GM19324 (cell line): ENCODE measurements at regions not wholly inside any gene's neighbourhood (a gene's known extent, or its start where the extent isn't known, plus 50 kb on each side); places are given as distances from the start of the nearest gene placed in this dataset.

ENCODE experiments used
- ATAC-seq: cut with Tn5 transposase; IDR thresholded peaks from one replicate; pipeline ENCODE4 v1.9.1; 2021; ENCODE audit warnings: mild to moderate bottlenecking, moderate library complexity; ENCODE audit not compliant: unreplicated experiment, low FRiP score

DNA sequence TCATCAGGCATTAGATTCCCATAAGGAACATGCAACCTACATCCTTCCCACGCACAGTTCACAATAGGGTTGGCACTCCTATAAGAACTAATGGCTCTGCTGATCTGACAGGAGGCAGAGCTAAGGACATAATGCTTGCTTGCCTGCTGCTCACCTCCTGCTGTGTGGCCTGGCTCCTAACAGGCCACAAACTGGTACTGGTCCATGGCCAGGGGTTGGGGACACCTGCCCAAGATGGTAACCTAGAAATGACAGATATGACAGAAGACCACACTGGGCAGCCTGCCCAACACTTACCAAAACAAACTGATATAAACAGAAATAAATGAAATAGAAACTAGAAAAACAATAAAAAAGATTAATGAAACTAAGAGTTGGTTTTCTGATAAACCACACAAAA is 325.6 kb downstream of the SEC23A start:
- no peak for ATAC-seq

DNA sequence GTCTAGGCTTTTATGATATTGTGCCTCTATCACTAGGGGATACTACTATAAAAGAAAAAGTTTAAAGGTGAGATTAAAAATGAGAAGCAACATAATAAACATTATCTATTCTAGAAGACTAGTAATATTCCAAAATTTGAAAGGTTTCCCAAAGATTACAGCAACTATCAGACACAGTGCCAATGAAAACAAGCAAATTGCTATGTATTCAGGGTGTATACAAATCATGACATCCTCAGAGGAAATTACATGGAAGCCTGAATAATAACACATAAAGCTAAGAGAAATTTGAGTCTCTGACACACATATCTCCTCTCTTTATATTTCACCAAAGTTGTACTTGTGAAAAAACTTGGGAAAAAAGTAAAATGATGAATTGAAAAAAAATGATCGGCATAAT is 327.0 kb downstream of the SEC23A start:
- no peak for ATAC-seq

DNA sequence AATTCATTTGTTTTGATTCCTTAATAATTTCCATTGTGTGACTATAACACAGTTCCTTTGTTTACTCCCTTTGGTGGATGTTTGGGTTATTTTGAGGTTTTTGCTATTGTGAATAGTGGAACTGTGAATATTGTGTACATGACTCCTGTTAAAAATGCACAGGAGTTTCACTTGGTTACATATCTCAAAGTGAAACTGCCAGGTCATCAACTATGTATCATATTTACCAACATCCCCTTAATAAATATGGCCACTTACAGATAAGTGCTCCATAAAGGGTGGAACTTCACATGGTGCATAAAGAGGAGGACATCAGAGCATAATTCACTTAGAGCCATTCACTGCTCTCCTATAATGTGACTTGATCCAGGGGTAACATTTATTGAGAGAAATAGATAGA is 328.9 kb downstream of the SEC23A start:
- no peak for ATAC-seq

DNA sequence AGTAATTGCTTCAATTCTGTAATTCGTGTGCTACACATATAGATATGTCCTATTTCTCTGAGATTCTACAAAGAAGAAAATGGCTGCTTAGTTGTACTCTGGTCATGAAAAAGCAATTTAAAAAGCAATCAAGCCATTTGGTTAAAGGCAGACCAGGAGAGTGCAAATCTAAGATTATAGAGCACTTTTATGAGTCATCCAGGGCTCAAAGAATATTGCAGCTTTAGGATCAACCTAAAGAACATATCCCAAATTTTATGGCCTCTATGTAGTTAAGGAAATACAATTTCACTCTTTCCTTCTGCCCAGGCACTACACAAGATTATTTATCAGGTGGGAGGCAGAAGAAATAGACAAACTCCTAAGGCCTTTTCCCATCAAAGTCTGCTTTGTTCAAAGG is 332.8 kb downstream of the SEC23A start:
- no peak for ATAC-seq

DNA sequence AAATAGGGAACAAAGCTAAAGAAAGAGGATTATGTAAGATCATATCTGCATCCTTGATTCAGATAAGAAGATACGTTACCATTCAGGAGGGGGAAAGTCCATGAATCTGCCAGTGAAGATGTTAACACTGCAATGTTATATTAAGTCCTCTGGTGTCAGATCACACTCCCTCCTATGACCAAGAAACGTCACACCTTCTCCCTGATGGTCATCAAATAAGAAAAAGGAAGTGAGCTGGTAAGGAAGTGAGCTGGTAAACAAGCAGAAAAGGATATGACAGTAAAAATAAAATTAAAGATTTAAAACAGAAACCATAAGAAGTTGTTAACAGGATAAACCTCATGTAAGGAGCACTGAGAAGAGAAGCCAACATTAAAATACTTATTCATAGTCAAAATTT is 340.2 kb downstream of the SEC23A start:
- ATAC-seq, result no peak

DNA sequence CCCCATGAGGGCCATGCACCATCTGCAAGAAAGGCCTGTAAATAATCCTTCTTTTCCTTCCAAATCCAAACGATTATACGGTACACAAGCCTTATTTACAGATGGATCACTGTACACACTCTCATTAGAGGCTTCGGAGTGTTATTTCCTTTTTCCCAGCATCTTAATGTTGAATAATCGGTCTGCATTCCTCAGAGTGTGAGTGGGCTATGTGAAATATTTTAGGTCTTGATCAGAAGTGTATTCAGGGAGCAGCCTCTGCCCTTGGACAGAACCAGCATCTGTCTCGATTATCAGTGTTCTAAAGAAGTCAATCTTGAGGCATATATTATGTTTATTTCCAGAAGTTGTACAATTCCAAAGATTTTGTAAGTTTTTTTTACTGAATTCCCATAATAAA is 340.6 kb downstream of the SEC23A start:
- no peak for ATAC-seq

DNA sequence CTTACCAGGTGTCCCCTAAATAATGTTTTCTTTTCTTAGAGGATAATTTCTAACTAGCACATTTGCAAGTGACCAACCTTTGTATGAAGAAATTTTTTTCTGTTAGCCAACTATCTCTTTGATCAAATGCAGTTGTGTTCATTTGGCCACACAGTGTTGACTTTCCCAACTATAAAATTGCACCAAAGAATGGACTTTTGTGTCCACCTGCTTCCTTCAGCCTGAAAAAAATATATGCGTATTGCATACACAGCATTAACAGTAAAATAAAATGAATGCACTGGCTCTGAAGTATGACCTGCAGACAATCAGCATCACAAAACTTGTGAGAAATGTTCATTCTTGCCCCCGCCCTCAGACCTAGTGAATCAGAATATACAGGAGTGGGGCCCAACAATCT is 342.0 kb downstream of the SEC23A start:
- no peak for ATAC-seq

DNA sequence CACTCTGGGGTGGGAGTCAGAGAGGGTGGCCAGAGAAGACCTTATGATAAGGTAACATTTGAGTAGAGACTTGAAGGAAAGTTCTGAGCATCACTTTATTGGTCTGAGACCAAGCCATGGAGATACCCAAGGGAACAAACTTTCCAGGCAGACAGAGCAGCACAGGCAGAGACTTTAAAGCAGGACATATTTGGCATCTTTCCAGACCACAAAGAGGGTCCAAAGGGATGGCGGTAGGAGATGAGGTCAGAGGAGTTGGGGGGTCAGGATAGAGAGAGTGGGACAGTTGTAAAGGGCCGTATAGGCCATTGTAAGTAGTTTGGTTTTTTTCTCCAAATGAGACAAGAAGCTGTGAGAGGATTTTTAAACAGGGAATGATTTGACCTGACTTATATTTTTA is 344.4 kb downstream of the SEC23A start:
- no peak for ATAC-seq

DNA sequence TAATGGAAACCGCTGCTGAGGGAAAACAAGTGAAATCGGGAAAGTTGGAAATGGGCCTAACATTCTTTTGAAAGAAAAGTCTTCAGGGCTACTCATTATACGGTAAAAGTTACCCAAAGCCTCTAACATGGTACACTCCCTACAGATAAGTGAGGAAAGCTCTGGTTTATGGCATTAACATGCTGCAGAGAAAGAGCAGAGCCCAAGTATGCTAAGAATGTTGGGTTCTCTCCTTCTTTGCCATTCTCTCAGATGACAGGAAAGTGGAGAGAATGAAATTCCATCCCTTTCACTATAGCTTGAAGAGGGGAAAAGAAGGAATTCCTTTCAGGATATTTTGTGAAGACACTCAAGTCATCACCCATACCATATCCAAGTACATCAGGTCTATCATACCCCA is 348.0 kb downstream of the SEC23A start:
- ATAC-seq, result no peak

DNA sequence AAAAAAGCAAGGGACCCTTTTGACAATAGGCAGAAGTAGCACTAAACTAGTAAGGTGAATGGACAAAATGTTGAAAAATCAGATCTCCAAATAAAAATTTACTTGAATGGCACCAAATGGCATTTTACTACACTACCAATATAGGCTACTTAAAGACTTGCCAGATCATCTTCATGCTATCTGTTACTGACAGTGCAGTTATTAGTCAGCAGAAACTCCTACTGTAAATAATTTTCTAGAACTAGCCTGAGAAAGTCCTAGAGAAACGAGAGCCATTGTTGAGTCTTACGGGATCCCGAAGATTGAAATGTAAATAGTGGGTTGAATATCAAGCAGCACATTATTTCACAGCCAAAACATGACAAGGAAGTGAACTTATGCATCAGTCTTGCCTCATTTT is 350.3 kb downstream of the SEC23A start:
- ATAC-seq, result no peak

DNA sequence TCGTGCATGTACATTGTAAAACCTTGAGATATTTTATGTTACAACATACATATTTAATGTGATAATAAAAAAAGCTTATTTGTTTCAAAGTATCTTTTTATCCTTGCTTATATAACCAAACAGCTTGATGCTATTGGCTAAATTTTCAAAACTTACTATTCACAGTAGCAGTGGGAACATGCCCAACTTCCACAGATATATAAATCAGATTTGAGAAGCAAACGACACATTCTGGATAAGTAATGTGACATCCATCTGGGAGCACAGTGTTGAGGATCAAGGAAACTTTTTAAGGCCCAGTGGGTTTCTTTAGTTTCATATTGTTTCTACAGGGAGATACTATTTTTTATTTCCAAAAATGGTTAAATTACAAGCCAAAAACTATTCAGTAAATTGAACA is 350.7 kb downstream of the SEC23A start:
- ATAC-seq, result no peak

DNA sequence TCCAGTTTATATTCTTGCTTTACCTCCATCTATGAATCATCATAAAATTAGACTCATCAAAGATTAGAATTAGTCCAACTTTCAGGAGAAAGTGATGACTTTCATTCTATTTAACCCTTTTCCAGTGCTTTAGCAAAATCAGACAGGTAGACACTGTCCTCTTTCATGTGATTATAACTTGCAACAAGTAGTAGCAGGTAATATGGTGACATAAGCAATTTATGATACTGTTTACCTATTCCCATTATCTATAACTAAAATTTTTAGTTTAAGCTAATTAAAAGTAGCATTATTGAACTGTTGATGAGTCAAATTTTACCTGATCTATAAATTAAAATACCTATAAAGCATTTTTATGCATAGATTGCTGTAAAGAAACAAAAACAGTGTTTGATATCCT is 351.6 kb downstream of the SEC23A start:
- ATAC-seq, result no peak

DNA sequence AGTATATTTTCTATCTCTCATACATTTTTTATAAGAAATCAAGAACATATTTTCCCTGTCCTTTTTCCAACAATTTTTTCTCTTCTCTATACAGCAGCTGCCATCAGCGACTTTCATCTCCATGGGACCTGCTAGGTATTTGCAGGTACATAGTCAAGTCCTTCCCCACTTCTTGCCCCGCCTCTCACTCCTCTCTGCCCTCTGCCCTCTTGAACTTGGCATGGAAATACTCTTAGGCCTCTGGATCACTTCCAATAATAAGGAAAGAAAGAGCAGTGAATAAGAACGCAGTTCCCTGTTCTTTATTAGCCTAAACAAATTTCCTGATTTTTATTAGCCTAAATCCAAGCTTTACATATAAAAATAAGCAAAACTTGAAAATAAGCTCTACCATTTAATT is 353.1 kb downstream of the SEC23A start:
- no peak for ATAC-seq

DNA sequence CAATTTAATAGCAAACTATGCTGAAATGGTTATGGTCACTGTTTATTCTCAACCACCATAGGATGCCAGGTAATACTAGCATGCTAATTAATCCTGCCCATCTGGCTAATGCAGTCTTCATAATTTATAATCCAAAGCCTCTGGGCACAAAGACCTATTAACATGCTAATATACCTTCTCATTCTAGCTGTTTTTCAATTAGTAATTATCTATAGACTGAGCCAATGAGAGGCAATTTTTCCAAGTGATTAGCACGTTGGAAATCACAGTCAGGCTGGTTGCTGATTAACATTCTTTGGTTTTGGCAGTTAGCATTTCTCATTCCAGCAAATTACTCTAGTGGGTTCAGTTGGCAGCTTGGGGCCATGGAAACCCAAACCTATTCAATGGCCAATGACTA is 357.2 kb downstream of the SEC23A start:
- ATAC-seq, result no peak

DNA sequence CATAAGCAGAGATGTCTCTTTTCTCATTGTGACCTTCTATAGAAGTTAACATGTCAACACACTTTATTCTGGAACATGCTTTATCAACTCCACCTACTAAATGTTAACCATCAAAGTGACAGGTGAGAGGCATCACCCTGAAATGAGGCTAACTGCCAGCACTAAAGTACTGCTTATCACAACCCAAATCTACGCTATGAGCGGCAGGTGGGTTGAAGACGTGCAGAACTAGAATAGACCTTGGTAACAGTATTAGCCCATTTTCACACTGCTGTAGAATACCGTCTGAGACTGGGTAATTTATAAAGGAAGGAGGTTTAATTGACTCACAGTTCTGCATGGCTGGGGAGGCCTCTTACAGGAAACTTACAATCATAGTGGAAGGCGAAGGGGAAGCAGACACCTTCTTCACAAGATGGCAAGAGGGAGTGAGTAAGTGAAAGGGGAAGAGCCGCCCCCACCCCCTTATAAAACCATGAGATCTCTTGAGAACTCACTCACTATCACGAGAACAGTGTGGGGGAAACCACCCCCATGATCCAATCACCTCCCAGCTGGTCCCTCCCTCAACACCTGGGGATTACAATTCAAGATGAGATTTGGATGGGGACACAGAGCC is 359.0 kb downstream of the SEC23A start:
- ATAC-seq, result no peak

DNA sequence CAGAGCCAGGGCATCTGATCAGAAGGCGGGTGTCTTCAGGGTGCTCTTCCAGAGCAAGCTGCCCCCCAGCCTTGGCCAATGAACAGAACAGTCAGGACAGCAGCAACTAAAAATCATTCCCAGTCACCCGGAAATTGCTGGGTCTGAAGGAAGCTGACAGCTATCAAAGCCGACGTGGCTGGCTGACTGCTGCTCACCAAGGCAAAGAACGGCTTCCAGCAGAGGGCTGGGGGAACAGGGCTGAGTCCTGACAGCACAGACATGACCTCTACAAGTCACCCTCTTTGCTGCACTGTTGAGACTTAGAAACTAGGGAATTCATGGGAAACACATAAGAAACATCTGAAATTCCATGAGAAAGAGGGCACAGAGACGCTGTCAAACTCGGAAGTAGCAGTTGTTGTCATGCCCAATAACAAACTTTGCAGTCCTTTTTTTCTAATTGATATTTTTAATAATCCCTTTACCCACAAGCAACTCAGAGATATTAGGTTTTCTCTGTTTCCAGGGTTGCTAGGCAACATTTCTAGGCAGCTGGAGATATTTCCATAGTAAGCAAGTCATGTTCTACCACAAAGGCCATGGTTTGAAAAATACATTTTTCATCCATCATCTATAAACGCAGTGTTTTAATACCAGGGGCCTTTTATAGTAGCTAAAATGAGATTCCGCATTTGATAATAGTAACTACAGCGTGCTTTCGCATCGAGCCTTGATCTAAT is 365.2 kb downstream of the SEC23A start:
- ATAC-seq, result no peak

DNA sequence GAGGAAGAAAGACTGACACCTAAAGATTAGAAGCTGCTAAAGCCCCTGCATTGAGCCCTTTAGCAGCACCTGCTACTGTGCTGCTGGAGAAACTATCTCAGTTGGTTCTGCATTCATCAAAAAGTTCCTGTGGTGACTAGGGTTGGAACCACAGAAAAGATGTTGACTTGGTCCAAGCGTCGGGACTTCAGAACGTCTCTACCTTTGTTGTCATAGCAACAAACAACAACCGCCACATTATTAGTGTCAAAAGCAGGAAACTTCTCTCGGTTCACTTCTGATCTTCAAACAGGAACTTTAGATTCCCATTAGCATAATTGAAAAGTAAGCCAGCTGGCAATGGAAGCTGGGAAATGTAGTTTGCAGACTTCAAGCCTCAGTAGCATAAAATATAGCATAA is 368.0 kb downstream of the SEC23A start:
- no peak for ATAC-seq

DNA sequence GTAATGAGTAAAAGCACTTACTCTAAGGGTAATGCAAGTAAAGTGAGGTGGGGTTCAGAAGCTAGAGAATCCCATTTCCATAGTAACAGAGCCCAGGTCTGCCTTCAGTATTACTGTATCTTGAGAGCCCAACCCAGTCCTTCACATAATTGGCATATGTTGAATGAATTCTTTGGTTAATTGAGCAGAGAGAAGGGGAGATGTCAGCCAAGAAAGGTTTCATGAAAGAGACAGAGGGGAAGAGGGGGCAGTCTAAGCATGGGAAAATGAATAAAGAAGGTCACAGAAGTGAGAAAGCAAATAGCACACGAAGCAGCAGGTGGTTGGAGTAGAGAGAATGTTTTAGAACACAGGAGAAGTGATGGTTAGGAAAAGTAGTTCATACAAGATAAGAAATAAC is 371.1 kb downstream of the SEC23A start:
- no peak for ATAC-seq

DNA sequence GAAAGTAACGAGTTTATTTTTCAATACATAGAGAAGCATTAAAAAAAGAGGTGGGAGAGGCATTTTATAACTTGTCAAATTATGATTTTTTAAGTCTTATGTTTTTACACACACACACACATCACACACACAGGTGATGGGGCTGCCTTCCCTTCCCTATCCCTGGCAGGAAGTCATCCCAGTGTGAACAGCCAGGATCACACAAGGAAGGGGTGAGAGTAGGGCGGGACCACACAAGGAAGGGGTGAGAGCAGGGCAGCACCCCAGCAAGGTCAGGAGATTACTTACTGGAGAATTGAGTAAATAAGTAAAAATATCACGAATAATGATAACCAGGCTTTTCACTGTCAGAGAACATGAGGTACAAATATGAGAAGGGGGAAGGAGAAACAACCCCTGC is 372.6 kb downstream of the SEC23A start:
- ATAC-seq, result no peak

DNA sequence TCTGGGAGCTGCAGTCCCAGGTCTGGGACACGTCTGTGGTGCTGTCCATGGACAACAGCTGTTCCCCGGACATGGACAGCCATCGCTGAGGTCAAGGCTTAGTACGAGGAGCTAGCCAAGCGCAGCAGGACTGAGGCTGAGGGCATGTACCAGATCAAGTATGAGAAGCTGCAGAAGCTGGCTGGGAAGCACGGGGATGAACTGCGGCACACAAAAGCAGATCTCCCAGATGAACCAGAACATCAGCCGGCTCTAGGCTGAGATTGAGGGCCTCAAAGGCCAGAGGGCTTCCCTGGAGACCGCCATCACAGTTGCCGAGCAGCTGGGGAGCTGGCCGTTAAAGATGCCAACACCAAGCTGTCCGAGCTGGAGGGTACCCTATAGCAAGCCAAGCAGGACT is 375.3 kb downstream of the SEC23A start:
- no peak for ATAC-seq

DNA sequence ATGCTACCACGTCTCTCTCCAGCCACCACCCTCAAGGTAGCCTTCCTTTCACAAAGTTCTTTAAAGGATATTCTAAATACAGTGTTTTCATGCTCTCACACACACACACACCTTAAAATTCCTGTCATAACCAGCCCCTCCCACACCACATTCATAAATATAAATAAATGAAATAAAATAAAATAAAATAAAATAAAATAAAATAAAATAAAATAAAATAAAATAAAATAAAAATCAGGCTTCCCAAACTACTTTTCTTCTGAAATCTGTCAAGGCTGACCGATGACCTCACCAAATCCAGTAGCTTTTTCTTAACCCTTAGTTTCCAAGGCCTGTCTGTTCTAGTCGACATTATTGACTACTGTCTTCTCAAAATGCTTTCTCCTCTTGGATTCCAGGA is 378.4 kb downstream of the SEC23A start:
- no peak for ATAC-seq

DNA sequence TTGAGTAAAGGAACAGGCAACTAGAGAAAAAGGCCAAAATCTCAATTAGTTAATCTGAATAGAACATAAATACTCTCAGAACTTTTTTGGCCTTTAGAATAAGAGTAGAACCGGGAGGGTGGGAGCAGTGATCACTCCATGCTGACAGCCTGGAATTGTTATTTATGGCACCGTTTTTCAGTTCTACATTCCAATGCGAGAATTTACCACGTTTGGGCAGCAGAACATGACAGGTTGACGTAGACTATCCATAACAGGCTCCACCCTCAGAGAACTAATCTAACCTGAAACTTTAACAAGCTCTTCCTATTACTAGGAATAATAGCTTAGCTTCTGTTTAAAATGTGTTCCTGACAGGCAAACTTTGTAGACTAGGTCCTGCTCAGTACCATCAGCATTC is 379.1 kb downstream of the SEC23A start:
- ATAC-seq, result no peak

DNA sequence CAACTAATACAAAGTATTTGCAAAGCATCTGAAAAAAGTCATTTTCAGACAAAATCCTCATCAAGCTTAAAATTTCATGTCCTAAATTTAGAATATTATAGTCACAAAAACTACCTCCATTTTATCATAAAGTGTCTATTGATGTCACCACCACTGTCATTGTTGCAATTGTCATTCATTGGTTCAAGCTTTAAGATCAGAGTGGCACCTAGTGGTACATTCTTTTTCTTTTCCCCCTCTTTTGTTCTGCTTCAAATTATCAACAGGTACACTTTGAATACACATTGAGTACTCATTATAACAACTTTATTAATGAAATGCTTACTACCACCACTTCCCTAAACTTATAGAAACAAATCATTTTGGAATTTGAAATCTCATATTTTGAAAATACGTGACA is 379.8 kb downstream of the SEC23A start:
- ATAC-seq, result no peak
